GM23338 (cell line): ENCODE measurements at regions not wholly inside any gene's neighbourhood (a gene's known extent, or its start where the extent isn't known, plus 50 kb on each side); places are given as distances from the start of the nearest gene placed in this dataset.

Experiments
- ATAC-seq: fragments of 200-7000 bp; cut with Tn5 transposase; 3 replicates; pipeline ENCODE4 v1.9.1; 2020
- DNase-seq: peaks from one replicate; pipeline ENCODE4 v3.0.0-alpha.2; 2015; ENCODE audit warnings: low spot score
- H2AFZ ChIP-seq: fragments of 200-600 bp; sonication (generic); 2 replicates; pipeline ENCODE4 v1.8.0; 2016; ENCODE audit warnings: antibody characterized with exemption, mild to moderate bottlenecking, moderate library complexity
- H3F3A ChIP-seq: fragments of 200-600 bp; sonication (generic); replicated peaks from 2 replicates; pipeline ENCODE4 v1.8.0; 2017; ENCODE audit warnings: antibody characterized with exemption, mixed run types, low read depth
- H3K27ac ChIP-seq: fragments of 200-600 bp; sonication (generic); 2 replicates; pipeline ENCODE4 v1.6.1; 2016; ENCODE audit warnings: low read depth
- H3K27me3 ChIP-seq: fragments of 200-600 bp; sonication (generic); 2 replicates; pipeline ENCODE4 v1.8.0; 2016; ENCODE audit warnings: mild to moderate bottlenecking, mixed run types, moderate library complexity; ENCODE audit not compliant: insufficient read depth
- H3K36me3 ChIP-seq: fragments of 200-600 bp; sonication (generic); 2 replicates; pipeline ENCODE4 v1.8.0; 2016; ENCODE audit warnings: mild to moderate bottlenecking; ENCODE audit not compliant: insufficient read depth
- H3K4me1 ChIP-seq: fragments of 200-600 bp; sonication (generic); 2 replicates; pipeline ENCODE4 v1.8.0; 2016; ENCODE audit warnings: mild to moderate bottlenecking, moderate library complexity; ENCODE audit not compliant: insufficient read depth
- H3K4me2 ChIP-seq: fragments of 200-600 bp; sonication (generic); 2 replicates; pipeline ENCODE4 v1.7.1; 2017; ENCODE audit warnings: mixed run types
- H3K4me3 ChIP-seq: fragments of 200-600 bp; sonication (generic); 2 replicates; pipeline ENCODE4 v1.6.1; 2016; ENCODE audit warnings: mixed run types
- H3K79me2 ChIP-seq: fragments of 200-600 bp; sonication (generic); replicated peaks from 2 replicates; pipeline ENCODE4 v1.8.0; 2017; ENCODE audit warnings: mild to moderate bottlenecking; ENCODE audit not compliant: insufficient read depth
- H3K9me2 ChIP-seq: fragments of 200-600 bp; sonication (generic); 2 replicates; pipeline ENCODE4 v1.8.0; 2017; ENCODE audit not compliant: insufficient read depth
- H4K20me1 ChIP-seq: fragments of 200-600 bp; sonication (generic); replicated peaks from 2 replicates; pipeline ENCODE4 v1.8.0; 2017; ENCODE audit warnings: mild to moderate bottlenecking; ENCODE audit not compliant: insufficient read depth
- H3K27ac Mint-ChIP-seq: 2 replicates; pipeline ENCODE4 v1.8.0; 2020; ENCODE audit warnings: inconsistent platforms, mild to moderate bottlenecking, moderate library complexity, mixed read lengths
- H3K27me3 Mint-ChIP-seq: 3 replicates; pipeline ENCODE4 v1.8.0; 2022; ENCODE audit warnings: low read depth, mild to moderate bottlenecking, moderate library complexity, mixed read lengths, inconsistent platforms; ENCODE audit not compliant: insufficient read depth, poor library complexity
- H3K36me3 Mint-ChIP-seq: 3 replicates; pipeline ENCODE4 v1.8.0; 2021; ENCODE audit warnings: low read depth, mild to moderate bottlenecking, inconsistent platforms, moderate library complexity, mixed read lengths
- H3K4me1 Mint-ChIP-seq: 3 replicates; pipeline ENCODE4 v1.8.0; 2020; ENCODE audit warnings: mild to moderate bottlenecking, inconsistent platforms, mixed read lengths
- H3K4me3 Mint-ChIP-seq: 3 replicates; pipeline ENCODE4 v1.8.0; 2021; ENCODE audit warnings: moderate library complexity, mild to moderate bottlenecking, inconsistent platforms, mixed read lengths
- H3K9me3 Mint-ChIP-seq: 3 replicates; pipeline ENCODE4 v1.8.0; 2020; ENCODE audit warnings: moderate library complexity, mild to moderate bottlenecking, inconsistent platforms, mixed read lengths
- CREB1 ChIP-seq: fragments of 250-450 bp; sonication (Bioruptor Pico); IDR thresholded peaks from 2 replicates; pipeline ENCODE4 v1.5.0; 2020; ENCODE audit warnings: low read depth, mild to moderate bottlenecking, moderate library complexity
- EZH2 ChIP-seq: fragments of 200-600 bp; sonication (generic); IDR thresholded peaks from one replicate; pipeline ENCODE4 v1.8.0; 2017; ENCODE audit warnings: antibody characterized with exemption, mild to moderate bottlenecking, low read depth; ENCODE audit not compliant: unreplicated experiment
- EZH2phosphoT487 ChIP-seq: fragments of 200-600 bp; sonication (generic); IDR thresholded peaks from one replicate; pipeline ENCODE4 v1.8.1; 2018; ENCODE audit warnings: antibody characterized with exemption; ENCODE audit not compliant: unreplicated experiment
- JUNB ChIP-seq: IDR thresholded peaks from one replicate; pipeline ENCODE4 v1.6.1; 2016; ENCODE audit warnings: antibody characterized with exemption; ENCODE audit not compliant: unreplicated experiment
- NANOG ChIP-seq: IDR thresholded peaks from 2 replicates; pipeline ENCODE4 v1.6.1; 2016; ENCODE audit warnings: antibody characterized with exemption, borderline replicate concordance
- POLR2AphosphoS5 ChIP-seq: IDR thresholded peaks from 2 replicates; pipeline ENCODE4 v1.6.1; 2016; ENCODE audit warnings: antibody characterized with exemption, low read depth
- STAT1 ChIP-seq: IDR thresholded peaks from one replicate; pipeline ENCODE4 v1.6.1; 2016; ENCODE audit warnings: antibody characterized with exemption; ENCODE audit not compliant: unreplicated experiment
- ZNF114 ChIP-seq: fragments of 250-450 bp; sonication (Bioruptor Pico); IDR thresholded peaks from 2 replicates; pipeline ENCODE4 v1.5.0; 2020; ENCODE audit warnings: mild to moderate bottlenecking, moderate library complexity
- ZNF331 ChIP-seq: fragments of 250-450 bp; sonication (Bioruptor Pico); IDR thresholded peaks from 2 replicates; pipeline ENCODE4 v1.5.0; 2020; ENCODE audit warnings: low read depth, mild to moderate bottlenecking, moderate library complexity
- TF ChIP-seq, protein P1 (sequence below): IDR thresholded peaks from 2 replicates; pipeline ENCODE4 v1.6.1; 2016; ENCODE audit warnings: antibody characterized with exemption
- TF ChIP-seq, protein P2 (sequence below), 2 experiments: fragments of 200-600 bp in 1 of 2; sonication (generic) in 1 of 2; conservative IDR thresholded peaks; 2 replicates each; pipeline versions ENCODE4 v1.5.1 to v1.6.1; 2016 to 2017; ENCODE audit warnings: antibody characterized with exemption in 2 of 2, low read depth in 2 of 2, mild to moderate bottlenecking in 2 of 2, moderate library complexity in 1 of 2
- TF ChIP-seq, protein P3 (sequence below): fragments of 250-450 bp; sonication (Bioruptor Pico); IDR thresholded peaks from 2 replicates; pipeline ENCODE4 v1.5.0; 2020; ENCODE audit warnings: mild to moderate bottlenecking, moderate library complexity
- TF ChIP-seq, protein P4 (sequence below): IDR thresholded peaks from one replicate; pipeline ENCODE4 v1.6.1; 2018; ENCODE audit warnings: antibody characterized with exemption; ENCODE audit not compliant: unreplicated experiment

DNA sequence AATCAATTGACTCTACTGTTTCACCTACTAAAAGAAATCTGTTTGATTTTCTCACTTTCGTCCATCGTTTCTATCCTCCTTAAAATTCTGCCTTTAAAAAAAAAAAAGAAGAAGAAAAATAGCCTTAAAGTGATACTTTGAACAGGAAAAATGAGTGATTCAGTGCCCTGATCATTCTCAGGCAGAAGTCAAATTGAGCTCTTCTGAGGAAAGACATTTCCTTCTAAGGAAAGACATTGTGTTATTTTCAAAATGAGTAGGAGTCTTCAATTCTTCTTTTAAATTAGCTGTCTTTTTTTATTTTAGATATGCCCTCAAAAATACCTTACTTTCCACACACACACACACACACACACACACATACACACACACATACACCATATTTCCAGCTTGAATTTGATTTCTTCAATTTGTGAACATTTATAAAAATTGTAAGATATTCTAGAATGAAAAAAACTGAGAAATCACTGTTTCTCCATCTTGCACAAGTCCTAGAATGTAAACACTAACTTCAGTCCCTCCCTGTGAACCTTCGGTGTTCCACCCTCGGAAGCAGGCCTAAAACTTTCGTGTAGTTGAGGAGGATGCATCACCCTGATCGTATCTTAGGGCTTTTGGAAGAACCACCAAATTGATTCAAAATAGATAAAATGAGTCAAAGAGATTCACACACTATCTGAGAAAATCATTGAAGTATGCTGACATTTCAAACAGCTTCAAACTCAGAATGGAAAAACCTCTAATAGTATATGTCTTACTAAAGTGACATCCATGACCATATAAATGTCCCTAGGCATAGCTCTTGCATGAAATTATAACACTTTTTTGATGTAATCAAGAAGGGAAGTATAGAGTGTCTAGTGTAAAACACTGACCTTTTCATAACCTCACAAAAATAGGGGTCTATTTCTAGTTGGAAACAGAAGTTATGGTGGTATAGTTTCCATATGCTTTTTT, 270.8 kb downstream of the GATA3 start:
- DNase-seq (no peak), ATAC-seq (no peak)
- Histone ChIP-seq H3K36me3 (no peaks in the 10 kb centered on the region), H3K4me2 (no peak overlapping the region), H3K9me2 (no peaks in the 10 kb centered on the region), H4K20me1 (no peaks in the 10 kb centered on the region), H3K4me1 (no peaks in the 10 kb centered on the region), H3F3A (no peaks in the 10 kb centered on the region), H3K4me3 (no peak overlapping the region), H3K27me3 (no peaks in the 10 kb centered on the region), H2AFZ (no peak overlapping the region), H3K79me2 (no peaks in the 10 kb centered on the region), H3K27ac (no peak overlapping the region)
- Mint-ChIP-seq H3K27ac (no peak overlapping the region), H3K4me3 (no peak overlapping the region), H3K27me3 (no peaks in the 10 kb centered on the region), H3K36me3 (no peaks in the 10 kb centered on the region), H3K4me1 (peaks cover 3% of the 10 kb centered on the region; the same call in 1 of the 3 replicates), H3K9me3 (no peaks in the 10 kb centered on the region)
- TF ChIP-seq EZH2 (no peak), ZNF114 (CRISPR knock-in tag) (no peak), ZNF331 (CRISPR knock-in tag) (no peak), NANOG (no peak), CREB1 (CRISPR knock-in tag) (no peak), POLR2AphosphoS5 (no peak), STAT1 (no peak), JUNB (no peak), EZH2phosphoT487 (no peak)
- TF ChIP-seq, protein P1, sequence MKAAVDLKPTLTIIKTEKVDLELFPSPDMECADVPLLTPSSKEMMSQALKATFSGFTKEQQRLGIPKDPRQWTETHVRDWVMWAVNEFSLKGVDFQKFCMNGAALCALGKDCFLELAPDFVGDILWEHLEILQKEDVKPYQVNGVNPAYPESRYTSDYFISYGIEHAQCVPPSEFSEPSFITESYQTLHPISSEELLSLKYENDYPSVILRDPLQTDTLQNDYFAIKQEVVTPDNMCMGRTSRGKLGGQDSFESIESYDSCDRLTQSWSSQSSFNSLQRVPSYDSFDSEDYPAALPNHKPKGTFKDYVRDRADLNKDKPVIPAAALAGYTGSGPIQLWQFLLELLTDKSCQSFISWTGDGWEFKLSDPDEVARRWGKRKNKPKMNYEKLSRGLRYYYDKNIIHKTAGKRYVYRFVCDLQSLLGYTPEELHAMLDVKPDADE, result no peak
- TF ChIP-seq, protein P2, sequence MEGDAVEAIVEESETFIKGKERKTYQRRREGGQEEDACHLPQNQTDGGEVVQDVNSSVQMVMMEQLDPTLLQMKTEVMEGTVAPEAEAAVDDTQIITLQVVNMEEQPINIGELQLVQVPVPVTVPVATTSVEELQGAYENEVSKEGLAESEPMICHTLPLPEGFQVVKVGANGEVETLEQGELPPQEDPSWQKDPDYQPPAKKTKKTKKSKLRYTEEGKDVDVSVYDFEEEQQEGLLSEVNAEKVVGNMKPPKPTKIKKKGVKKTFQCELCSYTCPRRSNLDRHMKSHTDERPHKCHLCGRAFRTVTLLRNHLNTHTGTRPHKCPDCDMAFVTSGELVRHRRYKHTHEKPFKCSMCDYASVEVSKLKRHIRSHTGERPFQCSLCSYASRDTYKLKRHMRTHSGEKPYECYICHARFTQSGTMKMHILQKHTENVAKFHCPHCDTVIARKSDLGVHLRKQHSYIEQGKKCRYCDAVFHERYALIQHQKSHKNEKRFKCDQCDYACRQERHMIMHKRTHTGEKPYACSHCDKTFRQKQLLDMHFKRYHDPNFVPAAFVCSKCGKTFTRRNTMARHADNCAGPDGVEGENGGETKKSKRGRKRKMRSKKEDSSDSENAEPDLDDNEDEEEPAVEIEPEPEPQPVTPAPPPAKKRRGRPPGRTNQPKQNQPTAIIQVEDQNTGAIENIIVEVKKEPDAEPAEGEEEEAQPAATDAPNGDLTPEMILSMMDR (conservative IDR thresholded peaks at IDR 0.05; ENCODE audit: low read depth in 2 of 2), result no peak
- TF ChIP-seq, protein P3, sequence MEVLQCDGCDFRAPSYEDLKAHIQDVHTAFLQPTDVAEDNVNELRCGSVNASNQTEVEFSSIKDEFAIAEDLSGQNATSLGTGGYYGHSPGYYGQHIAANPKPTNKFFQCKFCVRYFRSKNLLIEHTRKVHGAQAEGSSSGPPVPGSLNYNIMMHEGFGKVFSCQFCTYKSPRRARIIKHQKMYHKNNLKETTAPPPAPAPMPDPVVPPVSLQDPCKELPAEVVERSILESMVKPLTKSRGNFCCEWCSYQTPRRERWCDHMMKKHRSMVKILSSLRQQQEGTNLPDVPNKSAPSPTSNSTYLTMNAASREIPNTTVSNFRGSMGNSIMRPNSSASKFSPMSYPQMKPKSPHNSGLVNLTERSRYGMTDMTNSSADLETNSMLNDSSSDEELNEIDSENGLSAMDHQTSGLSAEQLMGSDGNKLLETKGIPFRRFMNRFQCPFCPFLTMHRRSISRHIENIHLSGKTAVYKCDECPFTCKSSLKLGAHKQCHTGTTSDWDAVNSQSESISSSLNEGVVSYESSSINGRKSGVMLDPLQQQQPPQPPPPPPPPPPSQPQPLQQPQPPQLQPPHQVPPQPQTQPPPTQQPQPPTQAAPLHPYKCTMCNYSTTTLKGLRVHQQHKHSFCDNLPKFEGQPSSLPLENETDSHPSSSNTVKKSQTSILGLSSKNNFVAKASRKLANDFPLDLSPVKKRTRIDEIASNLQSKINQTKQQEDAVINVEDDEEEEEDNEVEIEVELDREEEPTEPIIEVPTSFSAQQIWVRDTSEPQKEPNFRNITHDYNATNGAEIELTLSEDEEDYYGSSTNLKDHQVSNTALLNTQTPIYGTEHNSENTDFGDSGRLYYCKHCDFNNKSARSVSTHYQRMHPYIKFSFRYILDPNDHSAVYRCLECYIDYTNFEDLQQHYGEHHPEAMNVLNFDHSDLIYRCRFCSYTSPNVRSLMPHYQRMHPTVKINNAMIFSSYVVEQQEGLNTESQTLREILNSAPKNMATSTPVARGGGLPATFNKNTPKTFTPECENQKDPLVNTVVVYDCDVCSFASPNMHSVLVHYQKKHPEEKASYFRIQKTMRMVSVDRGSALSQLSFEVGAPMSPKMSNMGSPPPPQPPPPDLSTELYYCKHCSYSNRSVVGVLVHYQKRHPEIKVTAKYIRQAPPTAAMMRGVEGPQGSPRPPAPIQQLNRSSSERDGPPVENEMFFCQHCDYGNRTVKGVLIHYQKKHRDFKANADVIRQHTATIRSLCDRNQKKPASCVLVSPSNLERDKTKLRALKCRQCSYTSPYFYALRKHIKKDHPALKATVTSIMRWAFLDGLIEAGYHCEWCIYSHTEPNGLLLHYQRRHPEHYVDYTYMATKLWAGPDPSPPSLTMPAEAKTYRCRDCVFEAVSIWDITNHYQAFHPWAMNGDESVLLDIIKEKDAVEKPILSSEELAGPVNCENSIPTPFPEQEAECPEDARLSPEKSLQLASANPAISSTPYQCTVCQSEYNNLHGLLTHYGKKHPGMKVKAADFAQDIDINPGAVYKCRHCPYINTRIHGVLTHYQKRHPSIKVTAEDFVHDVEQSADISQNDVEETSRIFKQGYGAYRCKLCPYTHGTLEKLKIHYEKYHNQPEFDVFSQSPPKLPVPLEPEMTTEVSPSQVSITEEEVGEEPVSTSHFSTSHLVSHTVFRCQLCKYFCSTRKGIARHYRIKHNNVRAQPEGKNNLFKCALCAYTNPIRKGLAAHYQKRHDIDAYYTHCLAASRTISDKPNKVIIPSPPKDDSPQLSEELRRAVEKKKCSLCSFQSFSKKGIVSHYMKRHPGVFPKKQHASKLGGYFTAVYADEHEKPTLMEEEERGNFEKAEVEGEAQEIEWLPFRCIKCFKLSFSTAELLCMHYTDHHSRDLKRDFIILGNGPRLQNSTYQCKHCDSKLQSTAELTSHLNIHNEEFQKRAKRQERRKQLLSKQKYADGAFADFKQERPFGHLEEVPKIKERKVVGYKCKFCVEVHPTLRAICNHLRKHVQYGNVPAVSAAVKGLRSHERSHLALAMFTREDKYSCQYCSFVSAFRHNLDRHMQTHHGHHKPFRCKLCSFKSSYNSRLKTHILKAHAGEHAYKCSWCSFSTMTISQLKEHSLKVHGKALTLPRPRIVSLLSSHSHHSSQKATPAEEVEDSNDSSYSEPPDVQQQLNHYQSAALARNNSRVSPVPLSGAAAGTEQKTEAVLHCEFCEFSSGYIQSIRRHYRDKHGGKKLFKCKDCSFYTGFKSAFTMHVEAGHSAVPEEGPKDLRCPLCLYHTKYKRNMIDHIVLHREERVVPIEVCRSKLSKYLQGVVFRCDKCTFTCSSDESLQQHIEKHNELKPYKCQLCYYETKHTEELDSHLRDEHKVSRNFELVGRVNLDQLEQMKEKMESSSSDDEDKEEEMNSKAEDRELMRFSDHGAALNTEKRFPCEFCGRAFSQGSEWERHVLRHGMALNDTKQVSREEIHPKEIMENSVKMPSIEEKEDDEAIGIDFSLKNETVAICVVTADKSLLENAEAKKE, result no peak
- TF ChIP-seq, protein P4, sequence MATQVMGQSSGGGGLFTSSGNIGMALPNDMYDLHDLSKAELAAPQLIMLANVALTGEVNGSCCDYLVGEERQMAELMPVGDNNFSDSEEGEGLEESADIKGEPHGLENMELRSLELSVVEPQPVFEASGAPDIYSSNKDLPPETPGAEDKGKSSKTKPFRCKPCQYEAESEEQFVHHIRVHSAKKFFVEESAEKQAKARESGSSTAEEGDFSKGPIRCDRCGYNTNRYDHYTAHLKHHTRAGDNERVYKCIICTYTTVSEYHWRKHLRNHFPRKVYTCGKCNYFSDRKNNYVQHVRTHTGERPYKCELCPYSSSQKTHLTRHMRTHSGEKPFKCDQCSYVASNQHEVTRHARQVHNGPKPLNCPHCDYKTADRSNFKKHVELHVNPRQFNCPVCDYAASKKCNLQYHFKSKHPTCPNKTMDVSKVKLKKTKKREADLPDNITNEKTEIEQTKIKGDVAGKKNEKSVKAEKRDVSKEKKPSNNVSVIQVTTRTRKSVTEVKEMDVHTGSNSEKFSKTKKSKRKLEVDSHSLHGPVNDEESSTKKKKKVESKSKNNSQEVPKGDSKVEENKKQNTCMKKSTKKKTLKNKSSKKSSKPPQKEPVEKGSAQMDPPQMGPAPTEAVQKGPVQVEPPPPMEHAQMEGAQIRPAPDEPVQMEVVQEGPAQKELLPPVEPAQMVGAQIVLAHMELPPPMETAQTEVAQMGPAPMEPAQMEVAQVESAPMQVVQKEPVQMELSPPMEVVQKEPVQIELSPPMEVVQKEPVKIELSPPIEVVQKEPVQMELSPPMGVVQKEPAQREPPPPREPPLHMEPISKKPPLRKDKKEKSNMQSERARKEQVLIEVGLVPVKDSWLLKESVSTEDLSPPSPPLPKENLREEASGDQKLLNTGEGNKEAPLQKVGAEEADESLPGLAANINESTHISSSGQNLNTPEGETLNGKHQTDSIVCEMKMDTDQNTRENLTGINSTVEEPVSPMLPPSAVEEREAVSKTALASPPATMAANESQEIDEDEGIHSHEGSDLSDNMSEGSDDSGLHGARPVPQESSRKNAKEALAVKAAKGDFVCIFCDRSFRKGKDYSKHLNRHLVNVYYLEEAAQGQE, result no peak
